ENCODE measurements at regions not wholly inside any gene's neighbourhood (a gene's known extent, or its start where the extent isn't known, plus 50 kb on each side); places are given as distances from the start of the nearest gene placed in this dataset.
"Not testable (repeated sequence)": the region's sequence is repeated elsewhere in the genome, so short reads cannot be mapped to it uniquely, and the experiment has no call there.

GRCh38 chr1:163571950-163572349 is 250.2 kb downstream of the NUF2 start:
- no peak for DNase-seq (ENCODE audit: low read depth, low spot score)

DNA sequence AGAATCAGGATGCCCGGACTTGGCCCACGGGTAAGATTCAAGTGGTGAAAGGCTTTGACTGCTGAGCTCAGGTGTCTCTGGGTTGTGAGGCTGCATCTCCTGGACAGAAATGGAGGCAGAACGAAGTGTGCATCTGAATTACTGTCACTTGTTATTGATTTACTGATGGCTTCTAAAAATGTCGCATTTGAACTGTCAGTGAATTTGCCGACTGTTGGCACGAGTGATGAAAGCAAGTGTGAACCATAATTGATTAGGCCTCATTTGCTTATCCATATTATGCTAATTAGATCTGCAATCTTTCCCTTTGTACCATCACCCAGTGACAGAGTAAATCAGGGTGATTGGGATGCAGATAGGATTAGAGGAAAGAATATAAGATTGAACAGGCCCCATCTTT is 252.4 kb downstream of the NUF2 start:
- DNase-seq (ENCODE audit: low read depth, low spot score) = no peak

GRCh38 chr1:163580926-163581325 is 259.2 kb downstream of the NUF2 start:
- no peak for DNase-seq (ENCODE audit: low read depth, low spot score)

DNA sequence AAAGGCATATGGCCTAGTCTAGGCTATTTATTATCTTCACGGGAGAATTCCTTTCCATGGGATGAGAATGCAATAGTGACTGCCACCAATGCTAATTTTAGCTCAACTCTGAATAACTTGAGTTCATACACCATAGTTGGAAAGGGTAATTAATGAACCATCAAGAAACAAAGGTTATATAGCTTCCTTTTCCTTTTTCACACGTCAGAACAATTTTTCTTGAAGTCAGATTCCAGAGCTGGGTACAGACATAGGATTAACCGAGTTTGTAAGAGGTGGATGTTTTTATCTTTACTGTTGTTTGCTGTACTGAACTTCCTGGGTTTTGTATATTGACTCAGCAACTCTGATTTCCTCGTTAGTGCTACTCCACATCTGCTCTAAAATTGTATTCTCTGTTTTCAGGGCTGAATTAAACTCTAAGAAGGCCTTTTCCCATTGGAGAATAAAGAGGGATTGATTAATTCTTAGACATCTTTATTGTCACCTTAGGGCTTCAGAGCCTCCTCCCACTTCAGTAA is 262.0 kb downstream of the NUF2 start:
- no peak for DNase-seq (ENCODE audit: low read depth, low spot score)

GRCh38 chr1:163585796-163586195 is 264.0 kb downstream of the NUF2 start:
- no peak for DNase-seq (ENCODE audit: low read depth, low spot score)

DNA sequence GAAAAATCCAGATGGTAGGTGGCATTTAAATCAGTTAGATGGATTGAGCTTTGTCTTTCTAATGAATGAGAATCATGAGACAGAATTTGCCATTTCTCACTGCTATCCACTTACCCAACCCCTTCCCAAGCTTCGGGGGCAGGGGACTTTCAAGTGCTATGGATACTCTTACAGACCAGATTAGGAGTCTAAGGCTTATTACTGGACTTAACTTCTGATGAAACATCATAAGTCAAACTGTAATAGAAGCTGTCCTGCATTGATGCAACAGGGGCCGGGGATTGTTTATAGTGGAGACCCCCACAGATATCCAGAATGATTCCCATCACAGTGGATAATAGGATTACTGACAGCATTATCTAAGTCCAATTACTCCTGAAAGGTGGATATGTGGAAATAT is 267.0 kb downstream of the NUF2 start:
- DNase-seq (ENCODE audit: low read depth, low spot score) = no peak

DNA sequence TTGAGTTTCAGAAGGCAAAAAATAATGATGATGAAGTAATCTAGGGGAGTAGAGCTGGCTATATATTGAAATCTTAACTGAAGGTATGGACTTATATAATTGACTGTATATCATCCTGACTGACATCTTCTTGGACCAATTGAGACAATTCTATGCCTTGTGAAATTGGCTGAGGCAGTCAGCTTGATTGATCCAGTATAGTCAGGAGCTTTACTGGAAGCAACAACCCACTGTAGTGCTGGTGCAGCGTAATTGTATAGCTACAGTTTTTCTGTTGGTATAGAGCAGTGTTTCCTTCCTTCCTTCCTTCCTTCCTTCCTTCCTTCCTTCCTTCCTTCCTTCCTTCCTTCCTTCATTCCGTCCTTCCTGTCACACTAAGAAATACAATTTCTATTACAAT is 268.0 kb downstream of the NUF2 start:
- no peak for DNase-seq (ENCODE audit: low read depth, low spot score)

GRCh38 chr1:163591131-163591530 is 269.4 kb downstream of the NUF2 start:
- DNase-seq (ENCODE audit: low read depth, low spot score) = not testable (repeated sequence)

GRCh38 chr1:163592623-163593022 is 270.9 kb downstream of the NUF2 start:
- DNase-seq (ENCODE audit: low read depth, low spot score) = not testable (repeated sequence)

DNA sequence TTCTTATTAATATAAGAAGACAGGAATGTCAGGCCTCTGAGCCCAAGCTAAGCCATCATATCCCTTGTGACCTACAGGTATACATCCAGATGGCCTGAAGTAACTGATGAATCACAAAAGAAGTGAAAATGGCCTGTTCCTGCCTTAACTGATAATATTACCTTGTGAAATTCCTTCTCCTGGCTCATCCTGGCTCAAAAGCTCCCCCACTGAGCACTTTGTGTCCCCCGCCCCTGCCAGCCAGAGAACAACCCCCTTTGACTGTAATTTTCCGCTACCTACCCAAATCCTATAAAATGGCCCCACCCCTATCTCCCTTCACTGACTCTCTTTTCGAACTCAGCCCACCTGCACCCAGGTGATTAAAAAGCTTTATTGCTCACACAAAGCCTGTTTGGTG is 274.4 kb downstream of the NUF2 start:
- not testable (repeated sequence) for DNase-seq (ENCODE audit: low read depth, low spot score)

GRCh38 chr1:163596541-163597258 is 274.9 kb downstream of the NUF2 start:
- no peak for DNase-seq (ENCODE audit: low read depth, low spot score)

DNA sequence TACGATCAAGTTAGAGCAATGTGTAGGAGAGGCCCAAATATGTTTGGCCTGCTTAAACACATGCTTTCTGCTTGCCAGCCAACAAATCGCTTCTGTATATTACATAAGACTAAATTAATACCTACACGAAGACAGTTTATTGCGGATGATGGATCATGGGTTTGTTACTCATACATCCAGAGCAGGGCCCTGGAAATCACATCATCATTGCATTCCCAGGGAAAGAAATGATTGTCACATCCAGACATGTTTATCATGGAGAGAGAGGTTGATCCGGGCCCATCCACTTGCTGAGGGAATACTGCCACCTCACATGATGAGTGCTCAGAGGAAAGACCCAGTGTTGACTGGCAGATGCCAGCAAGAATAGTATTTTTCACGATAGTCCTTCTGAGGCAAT is 282.6 kb downstream of the NUF2 start:
- no peak for DNase-seq (ENCODE audit: low read depth, low spot score)

DNA sequence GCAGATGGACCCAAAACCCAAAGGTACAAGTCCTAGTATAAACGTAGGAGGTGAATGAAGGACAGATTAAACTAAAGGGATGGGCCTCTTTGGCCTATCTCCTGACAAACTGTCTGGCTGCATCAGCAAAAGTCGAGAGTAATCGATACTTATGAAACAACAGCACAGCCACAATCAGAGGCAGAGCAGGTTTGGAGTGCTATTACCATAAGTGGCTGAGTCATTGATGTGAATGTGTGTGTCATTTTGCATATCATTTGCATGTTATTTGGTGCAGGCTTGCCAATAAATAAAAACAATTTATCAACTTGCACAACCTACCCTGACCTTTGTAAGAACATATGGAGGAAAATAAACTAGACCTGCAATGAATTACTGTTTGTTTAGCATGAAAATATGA is 283.1 kb downstream of the NUF2 start:
- DNase-seq (ENCODE audit: low read depth, low spot score) = no peak

- DNase-seq (ENCODE audit: low read depth, low spot score) = no peak
These were observed 287.2 kb downstream of the NUF2 start for GRCh38 chr1:163608979-163609378.

DNA sequence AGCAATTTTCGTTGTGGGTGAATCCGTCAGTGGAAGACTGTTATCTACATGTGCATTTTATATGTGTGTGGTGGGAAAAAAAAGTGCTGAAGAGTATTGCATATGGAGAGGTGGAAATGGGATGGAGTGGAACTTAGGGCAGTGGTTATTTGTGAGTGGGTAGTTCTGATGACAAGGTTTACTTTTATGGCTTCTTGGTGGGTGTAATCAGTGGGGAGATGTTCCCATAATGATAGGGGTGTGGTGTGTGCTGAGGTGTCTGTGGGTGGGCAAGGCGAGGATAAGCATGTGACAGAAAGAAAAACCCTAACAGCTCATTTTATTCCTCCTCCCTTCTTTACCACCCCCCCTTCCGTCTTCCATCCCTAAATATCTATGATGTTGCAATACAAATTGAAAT is 288.1 kb downstream of the NUF2 start:
- no peak for DNase-seq (ENCODE audit: low read depth, low spot score)

GRCh38 chr1:163610486-163610885 is 288.7 kb downstream of the NUF2 start:
- DNase-seq (ENCODE audit: low read depth, low spot score) = no peak

DNA sequence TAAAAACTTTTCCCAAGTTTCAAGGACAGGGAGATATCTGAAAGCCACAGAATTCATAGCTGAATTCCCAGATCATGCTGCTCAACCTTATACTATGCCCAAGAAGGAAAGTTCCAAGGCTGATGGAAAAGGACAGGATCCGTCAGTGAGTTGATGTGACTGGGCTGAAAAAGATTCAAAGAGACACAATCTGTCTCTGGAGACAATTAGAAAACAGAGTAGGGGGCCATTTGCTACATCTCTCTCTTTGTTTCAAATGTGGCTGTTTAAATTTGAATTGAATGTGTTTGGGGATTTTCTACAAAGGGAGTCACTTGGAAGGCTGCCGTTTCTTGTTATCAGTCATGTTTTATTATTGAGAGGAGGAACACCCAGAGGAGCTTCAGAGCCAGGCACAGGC is 292.6 kb downstream of the NUF2 start:
- no peak for DNase-seq (ENCODE audit: low read depth, low spot score)

DNA sequence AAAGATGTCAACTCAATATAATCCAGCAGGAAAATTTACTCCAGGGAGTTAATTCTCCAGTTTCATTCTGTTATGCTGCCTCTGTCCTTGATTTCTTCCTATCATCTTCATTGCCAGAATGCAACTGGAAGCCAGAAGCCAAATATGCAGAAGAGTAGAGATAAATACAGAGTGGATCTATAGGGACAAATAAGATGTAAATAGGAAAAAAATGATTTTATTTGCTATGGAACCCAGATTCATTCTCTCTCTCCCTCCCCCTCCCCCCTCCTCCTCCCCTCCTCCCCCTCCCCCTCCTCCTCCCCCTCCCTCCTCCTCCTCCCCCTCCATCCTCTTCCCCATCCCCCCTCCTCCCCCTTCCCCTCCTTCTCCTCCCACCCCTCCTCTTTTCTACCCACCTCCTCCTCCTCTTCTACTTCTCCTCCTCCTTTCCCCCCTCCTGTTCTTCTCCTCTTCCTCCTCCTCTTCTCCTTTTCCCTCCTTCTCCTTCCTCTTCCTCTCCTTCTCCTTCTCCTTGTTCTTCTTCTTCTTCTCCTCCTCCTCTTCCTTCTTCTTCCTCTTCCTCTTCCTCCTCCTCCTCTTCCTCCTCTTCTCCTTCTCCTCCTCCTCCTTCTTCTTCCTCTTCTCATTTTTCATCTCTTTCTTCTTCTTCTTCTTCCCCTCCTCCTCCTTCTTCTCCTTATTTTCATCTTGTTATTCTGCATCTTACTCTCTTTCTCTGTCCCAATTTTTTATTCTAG is 306.4 kb downstream of the NUF2 start:
- DNase-seq (ENCODE audit: low read depth, low spot score) = no peak

GRCh38 chr1:163632269-163632668 is 310.5 kb downstream of the NUF2 start:
- no peak for DNase-seq (ENCODE audit: low read depth, low spot score)

DNA sequence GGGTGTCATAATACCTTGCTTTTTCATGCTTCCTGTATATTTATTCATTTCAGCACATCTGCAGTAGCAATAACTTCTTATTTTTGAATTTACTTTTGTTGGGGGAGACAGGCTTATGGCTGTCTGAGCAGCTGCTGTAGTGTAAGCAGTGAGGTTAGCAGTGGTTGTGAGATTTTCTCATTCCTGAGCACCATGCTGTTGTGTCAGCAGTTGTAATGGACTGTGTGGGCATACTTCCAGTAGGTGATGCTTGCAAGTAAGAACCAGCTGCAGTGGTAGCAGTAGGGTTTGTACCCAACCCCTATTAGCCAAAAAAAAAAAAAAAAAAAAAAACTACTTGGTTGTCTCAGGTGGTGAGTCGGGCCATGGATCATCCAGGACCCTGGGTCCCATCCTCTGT is 311.6 kb downstream of the NUF2 start:
- DNase-seq (ENCODE audit: low read depth, low spot score) = no peak

GRCh38 chr1:163645676-163646075 is 323.9 kb downstream of the NUF2 start:
- DNase-seq (ENCODE audit: low read depth, low spot score) = not testable (repeated sequence)

DNA sequence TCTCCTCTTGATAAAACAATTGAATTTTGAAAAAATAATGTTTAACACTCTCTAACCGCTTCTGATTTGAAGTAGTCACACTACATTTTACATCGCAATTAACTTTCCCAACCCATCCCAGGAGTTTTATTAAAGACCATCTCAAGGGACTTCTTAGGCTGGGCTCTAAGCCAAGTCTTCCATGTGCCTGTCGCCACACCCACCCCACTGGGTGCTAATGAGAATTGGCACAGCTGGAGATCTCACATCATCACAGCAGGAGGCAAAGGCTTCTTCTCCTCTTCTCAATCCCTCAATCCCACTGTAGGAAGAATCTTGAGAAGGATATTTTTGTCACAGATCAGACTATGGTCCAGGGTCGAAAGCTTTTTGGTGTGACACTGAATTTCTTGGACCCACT is 328.9 kb downstream of the NUF2 start:
- DNase-seq (ENCODE audit: low read depth, low spot score) = no peak

GRCh38 chr1:163652441-163652840 is 330.7 kb downstream of the NUF2 start:
- DNase-seq (ENCODE audit: low read depth, low spot score) = no peak
